HG02884 (cell line): ENCODE measurements at regions not wholly inside any gene's neighbourhood (a gene's known extent, or its start where the extent isn't known, plus 50 kb on each side); places are given as distances from the start of the nearest gene placed in this dataset.
"Not testable (repeated sequence)": the region's sequence is repeated elsewhere in the genome, so short reads cannot be mapped to it uniquely, and the experiment has no call there.

ENCODE experiments used
- ATAC-seq: cut with Tn5 transposase; IDR thresholded peaks from one replicate; pipeline ENCODE4 v1.9.1; 2021; ENCODE audit warnings: mild to moderate bottlenecking, moderate library complexity; ENCODE audit not compliant: unreplicated experiment

DNA sequence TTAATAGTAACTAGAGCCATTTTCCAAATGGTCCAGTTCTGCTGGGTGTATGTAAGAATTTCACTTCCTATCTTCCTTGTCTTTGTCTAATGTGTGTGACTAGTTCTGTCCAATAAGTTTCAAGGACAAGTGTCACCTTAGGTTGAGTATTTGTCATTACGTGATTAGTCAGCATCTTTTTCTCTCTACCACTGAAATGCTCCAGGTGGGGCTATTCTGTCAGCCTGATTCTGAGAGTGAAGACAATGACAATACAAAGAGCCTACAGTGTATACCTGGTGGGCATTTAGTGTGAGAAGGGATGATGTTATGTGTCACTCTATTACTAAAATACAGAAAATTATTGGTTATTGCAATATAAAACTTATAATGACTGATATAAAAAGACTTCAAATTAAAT is 876.3 kb downstream of the C4orf33 start:
- ATAC-seq = no peak

- no peak for ATAC-seq
Measured at GRCh38 chr4:129974730-129975129, 878.8 kb downstream of the C4orf33 start.

- no peak for ATAC-seq
Measured at GRCh38 chr4:129978315-129978714, 882.4 kb downstream of the C4orf33 start.

GRCh38 chr4:129988957-129989356 is 893.0 kb downstream of the C4orf33 start:
- no peak for ATAC-seq

GRCh38 chr4:129994715-129995114 is 898.8 kb downstream of the C4orf33 start:
- ATAC-seq = no peak

DNA sequence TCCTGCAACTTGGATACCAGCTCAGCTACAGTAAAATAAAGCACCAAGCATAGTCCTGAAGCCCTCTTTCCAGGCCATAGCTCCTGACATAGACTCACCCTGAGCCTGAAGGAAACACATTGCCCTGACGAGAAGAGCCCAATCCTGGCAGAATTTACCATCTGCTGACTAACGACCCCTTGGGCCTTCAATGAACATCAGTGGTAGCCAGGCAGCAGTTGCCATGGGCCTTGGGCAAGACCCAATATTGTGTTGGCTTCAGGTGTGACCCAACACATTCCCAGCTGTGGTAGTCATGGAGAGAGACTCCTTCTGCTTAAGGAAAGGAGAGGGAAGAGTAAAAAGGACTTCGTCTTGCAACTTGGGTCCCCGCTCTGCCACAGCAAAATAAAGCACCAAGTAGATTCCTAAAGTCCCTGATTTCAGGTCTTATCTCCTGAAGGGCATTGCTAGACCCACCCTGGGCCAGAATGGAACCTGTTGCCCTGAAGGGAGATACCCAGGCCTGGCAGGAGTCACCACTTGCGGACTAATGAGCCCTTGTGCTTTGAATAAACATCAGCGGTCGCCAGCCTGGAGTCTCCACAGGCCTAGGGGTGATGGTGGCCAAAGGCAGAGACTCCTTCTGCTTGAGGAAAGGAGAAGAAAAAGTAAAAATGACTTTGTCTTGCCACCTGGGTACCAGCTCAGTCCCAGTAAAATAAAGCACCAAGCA is 902.6 kb downstream of the C4orf33 start:
- ATAC-seq = no peak

GRCh38 chr4:129999156-129999555 is 903.2 kb downstream of the C4orf33 start:
- no peak for ATAC-seq

- no peak for ATAC-seq
Measured at GRCh38 chr4:130008461-130008860, 912.5 kb downstream of the C4orf33 start.

DNA sequence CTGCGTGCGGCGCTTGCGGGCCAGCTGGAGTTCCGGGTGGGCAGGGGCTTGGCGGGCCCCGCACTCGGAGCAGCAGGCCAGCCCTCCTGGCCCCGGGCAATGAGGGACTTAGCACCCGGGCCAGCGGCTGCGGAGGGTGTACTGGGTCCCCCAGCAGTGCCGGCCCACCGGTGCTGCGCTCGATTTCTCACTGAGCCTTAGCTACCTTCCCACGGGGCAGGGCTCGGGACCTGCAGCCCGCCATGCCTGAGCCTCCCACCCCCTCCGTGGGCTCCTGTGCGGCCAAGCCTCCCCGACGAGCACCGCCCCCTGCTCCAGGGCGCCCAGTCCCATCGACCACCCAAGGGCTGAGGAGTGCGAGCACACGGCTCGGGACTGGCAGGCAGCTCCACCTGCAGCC is 916.9 kb downstream of the C4orf33 start:
- ATAC-seq = not testable (repeated sequence)

GRCh38 chr4:130021706-130022105 is 925.8 kb downstream of the C4orf33 start:
- no peak for ATAC-seq

DNA sequence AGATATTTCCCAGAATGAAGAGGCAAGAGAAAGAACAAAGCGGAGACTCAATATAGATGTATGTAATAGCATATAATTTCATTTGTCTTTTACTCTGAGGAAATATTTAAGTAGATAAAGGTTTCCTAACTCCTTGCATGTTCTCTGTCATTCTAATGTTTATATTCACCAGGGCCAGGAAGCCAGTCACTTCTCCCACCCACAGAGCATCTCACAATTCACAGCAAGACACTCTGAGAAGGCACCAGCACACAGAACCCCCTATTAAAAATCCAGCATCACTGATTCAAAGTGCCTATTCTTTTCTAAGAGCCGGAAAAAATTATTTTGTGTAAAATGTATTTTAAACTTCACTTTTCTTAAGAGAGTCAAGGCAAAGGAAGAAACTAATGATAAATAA is 927.1 kb downstream of the C4orf33 start:
- no peak for ATAC-seq

- no peak for ATAC-seq
Measured at GRCh38 chr4:130025701-130026100, 929.7 kb downstream of the C4orf33 start.

- ATAC-seq = no peak
Measured at GRCh38 chr4:130026185-130026584, 930.2 kb downstream of the C4orf33 start.

DNA sequence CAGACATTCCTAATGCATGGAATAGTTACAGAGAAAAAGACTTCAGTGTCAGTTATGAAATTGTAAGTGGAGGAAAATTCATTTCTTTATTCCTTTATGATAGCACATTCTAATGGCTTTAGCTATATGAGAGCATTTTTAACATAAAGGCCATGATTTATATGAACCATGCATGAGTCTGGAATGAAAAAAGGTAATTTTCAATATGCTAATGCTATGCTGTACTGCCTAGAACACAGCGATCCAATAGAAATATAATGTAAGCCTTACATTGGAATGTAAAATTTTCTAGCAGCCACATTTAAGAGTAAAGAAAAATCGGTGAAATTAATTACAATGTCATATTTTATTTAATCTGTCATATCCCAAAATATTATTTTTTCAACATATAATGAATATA is 932.0 kb downstream of the C4orf33 start:
- ATAC-seq = no peak

GRCh38 chr4:130028552-130028951 is 932.6 kb downstream of the C4orf33 start:
- no peak for ATAC-seq

- no peak for ATAC-seq
Measured at GRCh38 chr4:130029442-130029841, 933.5 kb downstream of the C4orf33 start.

DNA sequence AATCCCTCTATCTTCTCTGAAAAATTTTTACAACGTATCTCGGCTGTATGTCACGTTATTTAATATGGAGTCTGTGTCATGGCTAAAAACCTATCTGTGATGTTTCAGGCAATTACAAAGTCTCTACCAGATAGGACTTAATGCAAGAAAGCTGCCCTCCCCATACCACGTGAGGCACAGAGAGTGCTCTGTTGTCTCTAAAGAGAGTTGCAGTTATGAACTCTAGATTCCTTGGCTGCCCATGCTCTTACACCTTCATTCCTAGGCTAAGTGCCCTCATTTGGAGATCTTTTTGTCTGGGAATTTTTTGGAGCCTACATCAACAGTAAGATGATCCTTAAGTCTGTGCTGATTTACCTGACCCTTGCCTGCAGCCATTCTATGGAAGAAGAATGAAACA is 935.9 kb downstream of the C4orf33 start:
- no peak for ATAC-seq

GRCh38 chr4:130033657-130034056 is 937.7 kb downstream of the C4orf33 start:
- not testable (repeated sequence) for ATAC-seq

GRCh38 chr4:130034876-130035275 is 938.9 kb downstream of the C4orf33 start:
- ATAC-seq = no peak

DNA sequence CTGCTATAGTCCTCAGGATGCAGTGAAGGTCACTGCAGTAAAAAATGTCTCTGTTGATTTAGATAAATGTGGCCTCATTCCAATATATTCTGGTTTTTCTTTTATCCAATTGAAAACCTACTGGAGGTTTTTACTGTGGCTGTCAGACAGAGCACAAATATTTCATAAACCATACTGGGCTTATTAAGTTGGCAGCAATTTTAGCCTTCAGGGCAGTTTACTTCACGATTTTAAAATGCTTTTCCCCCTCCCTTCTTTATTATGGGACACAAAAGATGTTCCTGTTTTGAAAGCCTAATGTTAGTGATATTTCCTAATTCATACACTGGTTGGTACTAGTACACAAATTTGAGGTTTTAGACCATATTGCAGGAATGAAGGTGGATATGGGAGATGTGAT is 939.4 kb downstream of the C4orf33 start:
- no peak for ATAC-seq

DNA sequence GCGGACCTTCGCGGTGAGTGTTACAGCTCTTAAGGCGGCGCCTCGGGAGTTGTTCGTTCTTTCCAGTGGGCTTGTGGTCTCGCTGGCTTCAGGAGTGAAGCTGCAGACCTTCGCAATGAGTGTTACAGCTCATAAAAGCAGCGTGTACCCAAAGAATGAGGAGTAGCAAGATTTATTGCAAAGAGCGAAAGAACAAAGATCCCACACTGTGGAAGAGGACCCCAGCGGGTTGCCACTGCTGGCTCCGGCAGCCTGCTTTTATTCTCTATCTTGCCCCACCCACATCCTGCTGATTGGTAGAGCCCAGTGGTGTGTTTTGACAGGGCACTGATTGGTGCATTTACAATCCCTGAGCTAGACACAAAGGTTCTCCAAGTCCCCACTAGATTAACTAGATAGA is 941.9 kb downstream of the C4orf33 start:
- ATAC-seq = not testable (repeated sequence)

- not testable (repeated sequence) for ATAC-seq
Measured at GRCh38 chr4:130038540-130038939, 942.6 kb downstream of the C4orf33 start.

GRCh38 chr4:130043732-130044160 is 947.8 kb downstream of the C4orf33 start:
- no peak for ATAC-seq
